GM18867 (cell line): ENCODE measurements at regions not wholly inside any gene's neighbourhood (a gene's known extent, or its start where the extent isn't known, plus 50 kb on each side); places are given as distances from the start of the nearest gene placed in this dataset.

Source experiments
- ATAC-seq: cut with Tn5 transposase; IDR thresholded peaks from one replicate; pipeline ENCODE4 v1.9.1; 2021; ENCODE audit warnings: mild to moderate bottlenecking, moderate library complexity; ENCODE audit not compliant: unreplicated experiment

GRCh38 chr6:71395731-71396409 is 107.3 kb downstream of the OGFRL1 start:
- ATAC-seq: peak; percentile 17

- peak; percentile 97 for ATAC-seq
Measured at GRCh38 chr6:71396410-71396801, 107.8 kb downstream of the OGFRL1 start.

GRCh38 chr6:71399279-71399678 is 110.7 kb downstream of the OGFRL1 start:
- ATAC-seq: no peak

GRCh38 chr6:71400852-71401251 is 112.2 kb downstream of the OGFRL1 start:
- ATAC-seq: no peak

GRCh38 chr6:71402096-71402495 is 113.5 kb downstream of the OGFRL1 start:
- ATAC-seq: no peak

GRCh38 chr6:71403422-71404134 is 115.0 kb downstream of the OGFRL1 start:
- ATAC-seq: no peak

- no peak for ATAC-seq
Measured at GRCh38 chr6:71404145-71404966, 115.7 kb downstream of the OGFRL1 start.

- no peak for ATAC-seq
Measured at GRCh38 chr6:71404967-71405278, 116.3 kb downstream of the OGFRL1 start.

- ATAC-seq: no peak
Measured at GRCh38 chr6:71405416-71405815, 116.8 kb downstream of the OGFRL1 start.

- ATAC-seq: no peak
Measured at GRCh38 chr6:71406865-71407860, 118.6 kb downstream of the OGFRL1 start.

- no peak for ATAC-seq
Measured at GRCh38 chr6:71408787-71409723, 120.4 kb downstream of the OGFRL1 start.

GRCh38 chr6:71410164-71410566 is 121.6 kb downstream of the OGFRL1 start:
- no peak for ATAC-seq

- ATAC-seq: no peak
Measured at GRCh38 chr6:71410681-71411080, 122.1 kb downstream of the OGFRL1 start.

- no peak for ATAC-seq
Measured at GRCh38 chr6:71411882-71412281, 123.3 kb downstream of the OGFRL1 start.

GRCh38 chr6:71412559-71413140 is 124.0 kb downstream of the OGFRL1 start:
- ATAC-seq: no peak

- ATAC-seq: no peak
Measured at GRCh38 chr6:71414486-71414885, 125.9 kb downstream of the OGFRL1 start.

- ATAC-seq: no peak
Measured at GRCh38 chr6:71419217-71420094, 130.8 kb downstream of the OGFRL1 start.

GRCh38 chr6:71420095-71420692 is 131.6 kb downstream of the OGFRL1 start:
- peak; percentile 29 for ATAC-seq
